ENCODE measurements at regions not wholly inside any gene's neighbourhood (a gene's known extent, or its start where the extent isn't known, plus 50 kb on each side); places are given as distances from the start of the nearest gene placed in this dataset.

DNA sequence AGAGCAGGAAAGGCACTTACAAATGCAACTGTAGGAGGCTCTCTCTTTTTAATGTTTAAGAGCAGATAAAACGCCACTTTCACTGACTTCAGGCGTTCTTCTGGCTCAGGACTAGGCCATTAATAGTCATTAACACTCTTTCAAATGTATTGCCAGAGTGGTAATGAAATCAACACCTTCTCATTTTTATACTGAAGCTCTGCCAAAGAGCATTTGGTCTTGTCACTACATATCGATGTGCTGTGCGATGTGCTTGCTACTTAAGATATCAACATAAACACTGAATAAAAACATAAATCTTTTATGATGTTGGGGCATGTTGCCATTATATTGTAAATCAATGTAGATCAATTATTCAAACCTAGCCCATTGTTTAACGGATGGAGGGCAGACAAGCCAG lies 634.7 kb downstream of the ARL4A start:
- no peak for TF ChIP-seq POLR2AphosphoS5 (IDR thresholded peaks at IDR 0.05; ENCODE audit: borderline replicate concordance, low read depth, low read length)
- no peak for TF ChIP-seq EZH2 (IDR thresholded peaks at IDR 0.05)
